Activated CD4-positive, alpha-beta memory T cell treated with anti-CD3 and anti-CD28 coated beads, Interleukin-2, amount 10 ng/mL, durations not matched to agents 7 days and 5 days (primary cell): ENCODE measurements at regions not wholly inside any gene's neighbourhood (a gene's known extent, or its start where the extent isn't known, plus 50 kb on each side); places are given as distances from the start of the nearest gene placed in this dataset.
"Not testable (repeated sequence)": the region's sequence is repeated elsewhere in the genome, so short reads cannot be mapped to it uniquely, and the experiment has no call there.

Source experiments
- CTCF ChIA-PET: fragments of 350-600 bp; sonication (Branson Sonifier 250); formaldehyde crosslinking; loops from one replicate; lab custom pipeline; 2021; ENCODE audit warnings: antibody characterized with exemption, inconsistent platforms; lab: Charles Lee
- POLR2A ChIA-PET: fragments of 350-600 bp; sonication (Branson Sonifier 250); formaldehyde crosslinking; loops from one replicate; lab custom pipeline; 2021; ENCODE audit warnings: antibody characterized with exemption; lab: Charles Lee
- DNase-seq: peaks from one replicate; pipeline ENCODE4 v3.0.0-alpha.2; 2020
- H3K27ac Mint-ChIP-seq: one replicate; pipeline ENCODE4 v1.8.0; 2021; ENCODE audit warnings: mild to moderate bottlenecking, mixed read lengths
- H3K27me3 Mint-ChIP-seq: one replicate; pipeline ENCODE4 v1.8.0; 2021; ENCODE audit warnings: mixed read lengths
- H3K36me3 Mint-ChIP-seq: one replicate; pipeline ENCODE4 v1.8.0; 2021; ENCODE audit warnings: low read depth, mixed read lengths
- H3K4me1 Mint-ChIP-seq: one replicate; pipeline ENCODE4 v1.8.0; 2021; ENCODE audit warnings: mixed read lengths
- H3K4me3 Mint-ChIP-seq: one replicate; pipeline ENCODE4 v1.8.0; 2021; ENCODE audit warnings: mild to moderate bottlenecking, mixed read lengths
- H3K9me3 Mint-ChIP-seq: one replicate; pipeline ENCODE4 v1.8.0; 2021; ENCODE audit warnings: mixed read lengths

DNA sequence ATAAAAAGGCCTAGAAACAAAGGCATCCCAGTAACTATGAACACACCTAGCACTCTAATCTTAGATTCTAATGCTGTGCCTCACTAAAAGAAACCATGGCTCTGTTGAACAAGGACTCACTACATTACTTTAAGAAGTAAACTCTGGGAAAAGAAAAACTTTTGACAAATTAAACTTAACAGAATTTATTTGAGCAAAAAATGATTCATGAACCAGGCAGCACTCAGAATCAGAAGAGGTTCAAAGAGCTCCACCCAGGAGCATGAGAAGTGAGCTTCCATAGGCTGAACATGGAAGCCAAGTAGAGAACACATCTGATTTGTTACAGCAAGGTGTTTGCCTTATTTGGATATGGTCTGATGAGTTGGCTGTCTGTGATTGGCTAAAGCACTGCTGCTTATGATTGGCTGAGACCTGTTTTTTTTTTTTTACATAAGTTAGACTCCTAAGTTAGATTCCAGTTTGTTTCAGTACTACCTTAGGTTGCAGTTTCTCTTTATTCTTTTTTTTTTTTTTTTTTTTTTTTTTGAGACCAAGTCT lies 343.6 kb upstream of the SASH1 start:
- DNase-seq, result no peak
- Mint-ChIP-seq H3K27me3 (no peaks in the 10 kb centered on the region), H3K4me1 (no peaks in the 10 kb centered on the region), H3K36me3 (no peaks in the 10 kb centered on the region), H3K4me3 (no peak overlapping the region), H3K9me3 (no peaks in the 10 kb centered on the region), H3K27ac (no peak overlapping the region)
- POLR2A ChIA-PET, result no interaction called here
- CTCF ChIA-PET, result no interaction called here

GRCh38 chr6:148001844-148002642 lies 340.6 kb upstream of the SASH1 start:
- ChIA-PET CTCF (no interaction called here), POLR2A (no interaction called here)
- H3K9me3 Mint-ChIP-seq, result no peaks in the 10 kb centered on the region
- DNase-seq, result no peak
- H3K4me3 Mint-ChIP-seq, result no peak overlapping the region
- H3K36me3 Mint-ChIP-seq, result no peaks in the 10 kb centered on the region
- H3K27me3 Mint-ChIP-seq, result no peaks in the 10 kb centered on the region
- H3K27ac Mint-ChIP-seq, result no peak overlapping the region
- no peaks in the 10 kb centered on the region for H3K4me1 Mint-ChIP-seq

DNA sequence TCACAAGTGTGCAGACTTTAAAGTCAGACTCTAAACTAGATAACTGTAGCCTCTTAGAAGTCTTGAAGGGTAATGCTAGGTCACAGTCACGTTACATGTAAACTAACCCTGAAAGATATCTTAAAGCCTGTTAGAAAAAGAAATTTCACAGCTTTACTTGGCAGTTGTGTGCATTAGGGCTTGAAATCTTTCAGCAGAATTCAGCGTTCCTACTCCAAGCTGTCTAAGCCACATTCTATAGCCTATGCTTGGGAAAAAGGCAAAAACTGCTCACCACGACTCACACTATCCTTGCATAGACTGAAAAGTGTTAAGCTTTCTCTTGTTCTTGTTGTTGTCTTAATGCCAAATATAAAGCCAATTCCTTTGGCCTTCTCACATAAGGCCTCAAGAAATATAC lies 338.0 kb upstream of the SASH1 start:
- ChIA-PET CTCF (no interaction called here), POLR2A (interaction anchor here (0.6 kb wide), 1 partner anchor 772 kb away, joined by 3 read pairs; no protein-coding TSS in a partner anchor)
- no peaks in the 10 kb centered on the region for H3K4me1 Mint-ChIP-seq
- H3K36me3 Mint-ChIP-seq, result no peaks in the 10 kb centered on the region
- no peak overlapping the region for H3K27ac Mint-ChIP-seq
- H3K4me3 Mint-ChIP-seq, result no peak overlapping the region
- H3K9me3 Mint-ChIP-seq, result no peaks in the 10 kb centered on the region
- no peaks in the 10 kb centered on the region for H3K27me3 Mint-ChIP-seq
- DNase-seq, result no peak

DNA sequence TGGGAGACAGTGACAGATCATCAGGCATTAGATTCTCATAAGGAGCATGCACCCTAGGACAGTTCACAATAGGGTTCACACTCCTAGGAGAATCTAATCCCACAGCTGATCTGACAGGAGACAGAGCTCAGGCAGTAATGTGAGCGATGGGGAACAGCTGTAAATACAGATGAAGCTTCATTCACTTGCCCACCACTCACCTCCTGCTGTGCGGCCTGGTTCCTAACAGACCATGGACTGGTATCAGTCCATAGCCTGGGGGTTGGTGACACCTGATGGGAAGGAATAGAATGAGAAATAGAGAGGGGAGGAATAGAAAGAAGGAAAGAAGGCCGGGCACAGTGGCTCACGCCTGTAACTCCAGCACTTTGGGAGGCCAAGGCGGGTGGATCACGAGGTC lies 336.8 kb upstream of the SASH1 start:
- Mint-ChIP-seq H3K4me1 (no peaks in the 10 kb centered on the region), H3K9me3 (peaks cover 8% of the 10 kb centered on the region), H3K4me3 (no peak overlapping the region), H3K27ac (no peak overlapping the region), H3K36me3 (no peaks in the 10 kb centered on the region), H3K27me3 (no peaks in the 10 kb centered on the region)
- ChIA-PET POLR2A (no interaction called here), CTCF (no interaction called here)
- no peak for DNase-seq

GRCh38 chr6:148010516-148010915 lies 332.1 kb upstream of the SASH1 start:
- H3K4me3 Mint-ChIP-seq, POLR2A ChIA-PET, H3K27me3 Mint-ChIP-seq, H3K4me1 Mint-ChIP-seq, H3K27ac Mint-ChIP-seq, DNase-seq, CTCF ChIA-PET, H3K36me3 Mint-ChIP-seq: not testable (repeated sequence)
- peaks cover 11% of the 10 kb centered on the region for H3K9me3 Mint-ChIP-seq

- no peaks in the 10 kb centered on the region for H3K4me1 Mint-ChIP-seq
- POLR2A ChIA-PET, result no interaction called here
- DNase-seq, result no peak
- CTCF ChIA-PET, result no interaction called here
- no peak overlapping the region for H3K4me3 Mint-ChIP-seq
- peaks cover 6% of the 10 kb centered on the region for H3K9me3 Mint-ChIP-seq
- H3K27ac Mint-ChIP-seq, result no peak overlapping the region
- no peaks in the 10 kb centered on the region for H3K27me3 Mint-ChIP-seq
- no peaks in the 10 kb centered on the region for H3K36me3 Mint-ChIP-seq
These were observed 326.6 kb upstream of the SASH1 start for GRCh38 chr6:148016013-148016412.

GRCh38 chr6:148021165-148021564 lies 321.5 kb upstream of the SASH1 start:
- no peak overlapping the region for H3K27ac Mint-ChIP-seq
- no peak overlapping the region for H3K4me3 Mint-ChIP-seq
- no peaks in the 10 kb centered on the region for H3K36me3 Mint-ChIP-seq
- H3K27me3 Mint-ChIP-seq, result no peaks in the 10 kb centered on the region
- H3K4me1 Mint-ChIP-seq, result no peaks in the 10 kb centered on the region
- POLR2A ChIA-PET, result no interaction called here
- DNase-seq, result no peak
- H3K9me3 Mint-ChIP-seq, result peaks cover 8% of the 10 kb centered on the region
- CTCF ChIA-PET, result no interaction called here

- H3K36me3 Mint-ChIP-seq, result no peaks in the 10 kb centered on the region
- no peaks in the 10 kb centered on the region for H3K27me3 Mint-ChIP-seq
- no peak for DNase-seq
- ChIA-PET POLR2A (no interaction called here), CTCF (no interaction called here)
- no peaks in the 10 kb centered on the region for H3K4me1 Mint-ChIP-seq
- no peak overlapping the region for H3K4me3 Mint-ChIP-seq
- H3K9me3 Mint-ChIP-seq, result peaks cover 8% of the 10 kb centered on the region
- H3K27ac Mint-ChIP-seq, result no peak overlapping the region
These were observed 320.9 kb upstream of the SASH1 start for GRCh38 chr6:148021699-148022098.

DNA sequence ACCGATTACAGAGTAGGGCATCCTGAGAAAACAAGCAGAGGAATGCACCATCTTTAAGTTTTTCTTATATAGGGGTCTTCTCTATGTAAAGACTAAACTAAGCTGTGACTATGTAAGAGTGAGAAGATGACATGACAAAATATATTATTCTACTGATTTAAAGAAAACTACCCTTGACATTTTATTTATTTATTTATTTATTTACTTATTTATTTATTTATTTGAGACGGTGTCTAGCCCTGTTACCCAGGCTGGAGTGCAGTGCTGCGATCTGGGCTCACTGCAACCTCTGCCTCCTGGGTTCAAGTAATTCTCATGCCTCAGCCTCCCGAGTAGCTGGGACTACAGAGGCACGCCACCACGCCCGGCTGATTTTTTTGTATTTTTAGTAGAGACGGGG lies 320.4 kb upstream of the SASH1 start:
- H3K27me3 Mint-ChIP-seq, H3K27ac Mint-ChIP-seq, H3K4me1 Mint-ChIP-seq, H3K4me3 Mint-ChIP-seq, DNase-seq, POLR2A ChIA-PET, CTCF ChIA-PET, H3K9me3 Mint-ChIP-seq, H3K36me3 Mint-ChIP-seq: not testable (repeated sequence)

DNA sequence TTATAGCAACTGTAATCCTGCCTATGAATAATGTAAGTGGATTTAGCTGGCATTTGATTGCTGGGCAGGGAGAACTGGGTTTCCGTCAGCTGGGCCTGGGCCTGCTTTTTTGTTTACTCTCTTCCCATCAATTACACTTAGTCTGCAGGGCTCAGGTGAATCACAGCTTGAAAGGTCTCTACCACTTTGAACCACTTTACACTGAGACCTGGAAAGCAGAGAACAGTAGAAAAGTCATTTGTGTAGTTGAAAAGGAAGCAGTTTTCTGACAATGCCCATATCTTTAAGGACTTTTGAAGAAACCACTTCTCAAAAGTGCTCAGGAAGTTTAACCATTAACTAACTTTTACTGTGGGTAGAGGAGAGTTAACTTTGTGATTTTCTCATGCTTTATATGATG lies 315.4 kb upstream of the SASH1 start:
- CTCF ChIA-PET, result no interaction called here
- Mint-ChIP-seq H3K27me3 (no peaks in the 10 kb centered on the region), H3K4me3 (no peak overlapping the region), H3K27ac (no peak overlapping the region), H3K36me3 (no peaks in the 10 kb centered on the region), H3K9me3 (peaks cover 2% of the 10 kb centered on the region), H3K4me1 (no peaks in the 10 kb centered on the region)
- DNase-seq, result no peak
- POLR2A ChIA-PET, result no interaction called here

DNA sequence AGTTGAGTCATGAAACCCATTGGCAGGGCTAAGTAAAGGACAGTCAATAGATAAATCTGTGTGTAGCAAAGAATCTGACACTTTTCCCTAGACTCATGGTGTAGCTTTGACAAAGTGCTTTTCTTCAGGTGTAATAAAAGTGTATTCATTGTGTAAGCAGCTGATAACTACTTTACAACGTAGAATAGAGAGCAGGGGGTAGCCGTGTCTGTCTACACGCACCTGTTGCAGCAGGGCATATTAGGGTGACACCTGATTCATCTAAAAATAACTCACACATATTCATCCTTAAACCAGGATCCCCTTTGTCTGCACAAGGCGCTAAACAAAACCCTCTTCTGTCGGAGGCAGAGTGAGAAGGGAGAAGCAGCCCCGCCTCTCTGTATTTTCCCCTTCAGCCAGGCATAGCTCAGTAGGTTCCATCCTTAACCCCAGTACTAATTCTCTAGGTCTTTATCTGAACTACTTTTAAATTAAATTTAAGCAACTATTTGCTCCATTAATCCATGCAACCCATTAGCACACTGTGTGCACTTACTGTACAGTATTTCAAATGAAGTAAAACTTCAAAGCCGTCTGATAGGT lies 306.7 kb upstream of the SASH1 start:
- no peaks in the 10 kb centered on the region for H3K4me1 Mint-ChIP-seq
- CTCF ChIA-PET, result no interaction called here

DNA sequence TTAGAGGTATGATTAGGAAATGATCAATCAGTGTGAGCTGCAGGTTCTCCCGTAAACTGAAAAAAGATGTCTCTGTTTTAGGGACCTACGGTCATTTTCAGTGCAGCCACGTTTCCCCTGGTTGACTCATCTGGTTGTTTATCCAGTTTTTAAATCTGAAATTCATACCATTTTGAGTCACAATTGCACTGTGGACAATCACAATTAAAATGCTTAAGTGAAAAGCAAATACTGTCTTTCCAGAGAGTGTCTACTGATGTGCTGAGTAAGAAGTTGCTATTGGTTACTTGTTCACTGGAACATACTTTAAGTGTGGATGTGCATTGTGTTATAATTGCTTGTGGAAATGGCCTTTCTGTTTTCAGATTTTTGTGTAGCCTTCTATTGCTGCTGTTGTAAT lies 305.1 kb upstream of the SASH1 start:
- no peak overlapping the region for H3K27ac Mint-ChIP-seq
- no peaks in the 10 kb centered on the region for H3K9me3 Mint-ChIP-seq
- H3K36me3 Mint-ChIP-seq, result no peaks in the 10 kb centered on the region
- H3K4me3 Mint-ChIP-seq, result no peak overlapping the region
- POLR2A ChIA-PET, result no interaction called here
- no peak for DNase-seq
- H3K27me3 Mint-ChIP-seq, result no peaks in the 10 kb centered on the region
- no peaks in the 10 kb centered on the region for H3K4me1 Mint-ChIP-seq
- CTCF ChIA-PET, result no interaction called here

More for the DNA sequence above, 306.7 kb upstream of the SASH1 start:
- Mint-ChIP-seq H3K27me3 (no peaks in the 10 kb centered on the region), H3K27ac (no peak overlapping the region), H3K4me3 (no peak overlapping the region), H3K36me3 (no peaks in the 10 kb centered on the region), H3K9me3 (no peaks in the 10 kb centered on the region)
- no peak for DNase-seq
- POLR2A ChIA-PET, result no interaction called here

- DNase-seq, result no peak
- H3K27me3 Mint-ChIP-seq, result no peaks in the 10 kb centered on the region
- no peaks in the 10 kb centered on the region for H3K4me1 Mint-ChIP-seq
- H3K4me3 Mint-ChIP-seq, result no peak overlapping the region
- H3K27ac Mint-ChIP-seq, result no peak overlapping the region
- CTCF ChIA-PET, result no interaction called here
- POLR2A ChIA-PET, result no interaction called here
- H3K36me3 Mint-ChIP-seq, result no peaks in the 10 kb centered on the region
- peaks cover 2% of the 10 kb centered on the region for H3K9me3 Mint-ChIP-seq
These were observed 301.1 kb upstream of the SASH1 start for GRCh38 chr6:148041546-148041945.

GRCh38 chr6:148042536-148042935 lies 300.1 kb upstream of the SASH1 start:
- H3K4me3 Mint-ChIP-seq, result no peak overlapping the region
- H3K36me3 Mint-ChIP-seq, result no peaks in the 10 kb centered on the region
- H3K9me3 Mint-ChIP-seq, result peaks cover 2% of the 10 kb centered on the region
- POLR2A ChIA-PET, result no interaction called here
- H3K4me1 Mint-ChIP-seq, result no peaks in the 10 kb centered on the region
- no peaks in the 10 kb centered on the region for H3K27me3 Mint-ChIP-seq
- CTCF ChIA-PET, result no interaction called here
- no peak overlapping the region for H3K27ac Mint-ChIP-seq
- no peak for DNase-seq
